OCI-LY3 (cell line): ENCODE measurements at regions not wholly inside any gene's neighbourhood (a gene's known extent, or its start where the extent isn't known, plus 50 kb on each side); places are given as distances from the start of the nearest gene placed in this dataset.

Experiments
- EZH2phosphoT487 ChIP-seq: fragments of 200-600 bp; shearing (Covaris generic); IDR thresholded peaks from 2 replicates; pipeline ENCODE4 v1.6.1; 2018; ENCODE audit warnings: antibody characterized with exemption, mixed run types, low read depth
- TF ChIP-seq, protein P1 (sequence below): fragments of 200-600, 300-600 bp; sonication (generic); IDR thresholded peaks from 2 replicates; pipeline ENCODE4 v1.5.1; 2014; ENCODE audit warnings: antibody characterized with exemption, low read length, low read depth

DNA sequence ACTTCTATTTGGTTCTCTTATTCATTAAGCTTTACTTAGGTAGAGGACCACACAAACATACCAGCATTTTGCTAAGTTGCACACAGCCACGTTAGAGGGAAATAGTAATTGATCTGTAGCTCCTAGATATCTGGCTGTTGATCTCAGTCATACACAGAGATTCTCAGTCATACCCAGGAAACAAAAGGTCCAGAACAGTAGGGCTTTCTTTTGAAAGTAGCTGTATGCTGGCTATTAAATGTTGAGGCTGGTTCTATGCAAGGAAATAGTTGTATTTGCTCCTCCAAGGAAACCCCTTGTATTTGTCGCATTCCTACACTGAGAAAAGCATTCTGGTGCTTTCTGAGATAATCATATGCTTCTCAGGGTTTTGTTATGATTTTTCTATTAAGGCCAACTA, 523.8 kb downstream of the SOX2 start:
- TF ChIP-seq, protein P1, sequence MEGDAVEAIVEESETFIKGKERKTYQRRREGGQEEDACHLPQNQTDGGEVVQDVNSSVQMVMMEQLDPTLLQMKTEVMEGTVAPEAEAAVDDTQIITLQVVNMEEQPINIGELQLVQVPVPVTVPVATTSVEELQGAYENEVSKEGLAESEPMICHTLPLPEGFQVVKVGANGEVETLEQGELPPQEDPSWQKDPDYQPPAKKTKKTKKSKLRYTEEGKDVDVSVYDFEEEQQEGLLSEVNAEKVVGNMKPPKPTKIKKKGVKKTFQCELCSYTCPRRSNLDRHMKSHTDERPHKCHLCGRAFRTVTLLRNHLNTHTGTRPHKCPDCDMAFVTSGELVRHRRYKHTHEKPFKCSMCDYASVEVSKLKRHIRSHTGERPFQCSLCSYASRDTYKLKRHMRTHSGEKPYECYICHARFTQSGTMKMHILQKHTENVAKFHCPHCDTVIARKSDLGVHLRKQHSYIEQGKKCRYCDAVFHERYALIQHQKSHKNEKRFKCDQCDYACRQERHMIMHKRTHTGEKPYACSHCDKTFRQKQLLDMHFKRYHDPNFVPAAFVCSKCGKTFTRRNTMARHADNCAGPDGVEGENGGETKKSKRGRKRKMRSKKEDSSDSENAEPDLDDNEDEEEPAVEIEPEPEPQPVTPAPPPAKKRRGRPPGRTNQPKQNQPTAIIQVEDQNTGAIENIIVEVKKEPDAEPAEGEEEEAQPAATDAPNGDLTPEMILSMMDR: no peak
- TF ChIP-seq EZH2phosphoT487: no peak
